Gastrocnemius medialis (tissue), 4 donors: ENCODE measurements at regions not wholly inside any gene's neighbourhood (a gene's known extent, or its start where the extent isn't known, plus 50 kb on each side); places are given as distances from the start of the nearest gene placed in this dataset.

ENCODE experiments used
- ATAC-seq, 2 donors: fragments of 150-250 bp; one replicate each; pipeline ENCODE4 v1.9.1; 2016
- DNase-seq, 2 donors: peaks; one replicate each; pipeline ENCODE4 v3.0.0-alpha.2; 2019
- H3K27ac ChIP-seq, 4 donors: fragments of 200-600 bp; sonication (generic); 1 replicate in 1 of 4; 2 replicates in 3 of 4; pipeline ENCODE4 v1.5.1; 2016 to 2018; ENCODE audit warnings: mild to moderate bottlenecking in 2 of 4, moderate library complexity in 1 of 4
- H3K27me3 ChIP-seq, 3 donors: fragments of 200-600 bp; sonication (generic) in 2 of 3; 1 replicate in 1 of 3; 2 replicates in 2 of 3; pipeline versions ENCODE4 v1.5.1 to v1.6.0; 2016 to 2019; ENCODE audit warnings: mild to moderate bottlenecking in 1 of 3, moderate library complexity in 1 of 3
- H3K36me3 ChIP-seq, 2 donors: fragments of 200-600 bp; sonication (generic) in 1 of 2; one replicate each; pipeline ENCODE4 v1.5.1; 2017 to 2018
- H3K4me1 ChIP-seq, 2 donors: fragments of 200-600 bp; sonication (generic) in 1 of 2; one replicate each; pipeline ENCODE4 v1.5.1; 2016 to 2017; ENCODE audit warnings: mild to moderate bottlenecking in 2 of 2
- H3K4me3 ChIP-seq, 4 donors: fragments of 200-600 bp; sonication (generic) in 3 of 4; 1 replicate in 1 of 4; 2 replicates in 3 of 4; pipeline ENCODE4 v1.5.1; 2016 to 2019; ENCODE audit warnings: mild to moderate bottlenecking in 2 of 4
- H3K9me3 ChIP-seq, 3 donors: fragments of 200-600 bp; sonication (generic) in 2 of 3; 1 replicate in 1 of 3; 2 replicates in 2 of 3; pipeline ENCODE4 v1.5.1; 2016 to 2019
- POLR2A ChIP-seq, 2 donors: fragments of 450-650 bp; IDR thresholded peaks; one replicate each; pipeline ENCODE4 v1.6.1; 2017; ENCODE audit warnings: antibody characterized with exemption in 2 of 2, mild to moderate bottlenecking in 2 of 2, moderate library complexity in 2 of 2
- in situ Hi-C, 4 donors: fragments of 200-750 bp; cut with MboI; loops; one replicate each; pipeline versions ENCODE4 v1.15.0 to v1.8.0; 2017; ENCODE audit warnings: low sequenced_read_pairs in 4 of 4
- intact Hi-C: fragments of 100-400 bp; cut with DNase I; formaldehyde crosslinking; loops from one replicate; pipeline ENCODE4 v1.15.1; 2023; ENCODE audit warnings: low total_unique reads
- TF ChIP-seq, protein P1 (sequence below), 5 experiments: fragments of 450-650 bp in 3 of 5; fragments of 200-600 bp in 2 of 5; sonication (generic) in 2 of 5; IDR thresholded peaks in 4 of 5; conservative IDR thresholded peaks in 1 of 5; 1 replicate in 4 of 5; 2 replicates in 1 of 5; pipeline ENCODE4 v1.5.1; 2016 to 2019; ENCODE audit warnings: antibody characterized with exemption in 5 of 5, mild to moderate bottlenecking in 3 of 5, moderate library complexity in 3 of 5

DNA sequence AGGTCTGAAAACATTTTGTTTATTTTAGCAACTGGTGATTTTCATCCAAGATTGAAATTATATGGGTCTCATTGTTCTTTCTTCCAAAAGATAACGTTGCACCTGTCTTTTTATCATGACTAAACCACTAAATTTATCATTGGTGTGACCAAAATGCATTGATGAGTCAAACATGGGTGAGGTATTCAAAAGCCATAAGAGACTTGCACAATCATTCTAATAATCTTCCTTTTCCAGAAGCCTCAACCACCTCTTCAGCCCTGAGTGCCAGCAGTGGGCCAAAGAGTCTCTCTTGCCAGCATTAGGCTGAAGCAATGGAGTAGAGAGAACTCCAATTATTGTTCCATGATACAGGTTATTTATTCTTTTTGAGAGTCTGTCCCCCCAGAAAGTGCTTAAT, 198.9 kb downstream of the LURAP1L start:
- Histone ChIP-seq H3K4me3 (no peak overlapping the region), H3K27me3 (no peaks in the 10 kb centered on the region), H3K27ac (no peak overlapping the region), H3K36me3 (no peaks in the 10 kb centered on the region), H3K9me3 (no peaks in the 10 kb centered on the region), H3K4me1 (no peaks in the 10 kb centered on the region)
- TF ChIP-seq POLR2A (IDR thresholded peaks at IDR 0.05) = no peak
- TF ChIP-seq, protein P1, sequence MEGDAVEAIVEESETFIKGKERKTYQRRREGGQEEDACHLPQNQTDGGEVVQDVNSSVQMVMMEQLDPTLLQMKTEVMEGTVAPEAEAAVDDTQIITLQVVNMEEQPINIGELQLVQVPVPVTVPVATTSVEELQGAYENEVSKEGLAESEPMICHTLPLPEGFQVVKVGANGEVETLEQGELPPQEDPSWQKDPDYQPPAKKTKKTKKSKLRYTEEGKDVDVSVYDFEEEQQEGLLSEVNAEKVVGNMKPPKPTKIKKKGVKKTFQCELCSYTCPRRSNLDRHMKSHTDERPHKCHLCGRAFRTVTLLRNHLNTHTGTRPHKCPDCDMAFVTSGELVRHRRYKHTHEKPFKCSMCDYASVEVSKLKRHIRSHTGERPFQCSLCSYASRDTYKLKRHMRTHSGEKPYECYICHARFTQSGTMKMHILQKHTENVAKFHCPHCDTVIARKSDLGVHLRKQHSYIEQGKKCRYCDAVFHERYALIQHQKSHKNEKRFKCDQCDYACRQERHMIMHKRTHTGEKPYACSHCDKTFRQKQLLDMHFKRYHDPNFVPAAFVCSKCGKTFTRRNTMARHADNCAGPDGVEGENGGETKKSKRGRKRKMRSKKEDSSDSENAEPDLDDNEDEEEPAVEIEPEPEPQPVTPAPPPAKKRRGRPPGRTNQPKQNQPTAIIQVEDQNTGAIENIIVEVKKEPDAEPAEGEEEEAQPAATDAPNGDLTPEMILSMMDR (IDR thresholded peaks at IDR 0.05 in 4 of 5, conservative IDR thresholded peaks at IDR 0.05 in 1 of 5) = no peak
- in situ Hi-C loops (loop anchor here in 1 of 4 donors (10.0 kb wide), 1 partner anchor 59 kb away; no protein-coding TSS in a partner anchor), intact Hi-C loops (no loop called here)
- ATAC-seq = no peak
- no peak for DNase-seq

GRCh38 chr9:12974671-12975070, 199.9 kb downstream of the LURAP1L start:
- Histone ChIP-seq H3K36me3 (no peaks in the 10 kb centered on the region), H3K4me1 (no peaks in the 10 kb centered on the region), H3K4me3 (no peak overlapping the region), H3K27ac (no peak overlapping the region), H3K27me3 (no peaks in the 10 kb centered on the region), H3K9me3 (no peaks in the 10 kb centered on the region)
- no peak for ATAC-seq
- TF ChIP-seq, protein P1 (IDR thresholded peaks at IDR 0.05 in 4 of 5, conservative IDR thresholded peaks at IDR 0.05 in 1 of 5) = no peak
- no peak for TF ChIP-seq POLR2A (IDR thresholded peaks at IDR 0.05)
- no peak for DNase-seq
- intact Hi-C loops (no loop called here), in situ Hi-C loops (loop anchor here in 1 of 4 donors (10.0 kb wide), 1 partner anchor 60 kb away; no protein-coding TSS in a partner anchor)

GRCh38 chr9:12975496-12975895, 200.7 kb downstream of the LURAP1L start:
- intact Hi-C loops (no loop called here), in situ Hi-C loops (loop anchor here in 1 of 4 donors (10.0 kb wide), 1 partner anchor 61 kb away; no protein-coding TSS in a partner anchor)
- no peaks in the 10 kb centered on the region for H3K27me3 ChIP-seq
- no peak for ATAC-seq
- H3K4me3 ChIP-seq = no peak overlapping the region
- no peak overlapping the region for H3K27ac ChIP-seq
- H3K36me3 ChIP-seq = no peaks in the 10 kb centered on the region
- TF ChIP-seq POLR2A (IDR thresholded peaks at IDR 0.05) = no peak
- TF ChIP-seq, protein P1 (IDR thresholded peaks at IDR 0.05 in 4 of 5, conservative IDR thresholded peaks at IDR 0.05 in 1 of 5) = no peak
- no peaks in the 10 kb centered on the region for H3K4me1 ChIP-seq
- DNase-seq = no peak
- no peaks in the 10 kb centered on the region for H3K9me3 ChIP-seq

DNA sequence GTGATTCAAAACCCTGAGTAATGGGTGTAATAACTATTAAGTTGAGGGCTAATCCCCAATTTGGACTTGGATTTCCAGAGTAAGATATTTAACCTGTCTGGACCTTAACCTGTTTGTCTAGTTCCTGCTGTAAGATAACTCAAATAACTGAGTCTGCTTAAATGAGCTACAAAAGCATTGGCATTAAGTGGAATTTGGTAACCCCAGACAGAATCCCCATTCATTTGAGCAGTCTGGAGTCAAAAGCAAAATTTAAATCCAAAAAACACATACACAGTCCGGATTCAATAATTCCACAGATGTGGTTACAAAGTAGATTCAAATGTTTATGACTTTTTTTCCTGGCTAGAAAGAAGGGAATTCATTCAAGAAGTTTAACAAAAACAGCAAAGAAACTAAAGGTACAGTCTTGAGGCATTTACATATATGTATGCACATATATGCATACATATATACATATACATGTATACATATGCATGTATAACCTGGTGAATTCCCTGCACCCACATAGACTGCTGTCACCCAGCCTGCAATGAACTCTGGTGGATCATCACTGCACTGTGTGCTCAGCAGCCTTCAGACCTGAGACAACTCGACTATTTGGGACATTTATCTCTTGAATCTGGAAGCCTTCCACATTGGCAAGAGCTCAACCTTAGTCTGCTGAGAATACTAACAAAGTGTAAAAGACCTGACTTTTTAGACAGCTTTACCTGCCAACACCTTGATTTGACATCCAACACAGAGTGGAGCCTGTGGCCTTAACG, 205.4 kb downstream of the LURAP1L start:
- H3K4me1 ChIP-seq = no peaks in the 10 kb centered on the region
- H3K36me3 ChIP-seq = no peaks in the 10 kb centered on the region
- DNase-seq (no peak), ATAC-seq (no peak)
- H3K27ac ChIP-seq = no peak overlapping the region
- intact Hi-C loops (no loop called here), in situ Hi-C loops (no loop called here)
- TF ChIP-seq POLR2A (IDR thresholded peaks at IDR 0.05) = no peak
- TF ChIP-seq, protein P1 (IDR thresholded peaks at IDR 0.05 in 4 of 5, conservative IDR thresholded peaks at IDR 0.05 in 1 of 5) = no peak
- H3K9me3 ChIP-seq = no peaks in the 10 kb centered on the region
- no peaks in the 10 kb centered on the region for H3K27me3 ChIP-seq
- H3K4me3 ChIP-seq = no peak overlapping the region
